HG03103 (cell line): ENCODE measurements at regions not wholly inside any gene's neighbourhood (a gene's known extent, or its start where the extent isn't known, plus 50 kb on each side); places are given as distances from the start of the nearest gene placed in this dataset.

Experiments used
- ATAC-seq: cut with Tn5 transposase; IDR thresholded peaks from one replicate; pipeline ENCODE4 v1.9.1; 2021; ENCODE audit warnings: low read depth; ENCODE audit not compliant: unreplicated experiment

GRCh38 chr3:107428051-107428858 lies 51.0 kb downstream of the CCDC54 start:
- ATAC-seq, result no peak

GRCh38 chr3:107429320-107430181 lies 52.3 kb downstream of the CCDC54 start:
- ATAC-seq, result peak; percentile 45

GRCh38 chr3:107430214-107430995 lies 53.2 kb downstream of the CCDC54 start:
- no peak for ATAC-seq

GRCh38 chr3:107430996-107431245 lies 53.7 kb downstream of the CCDC54 start:
- ATAC-seq, result peak; percentile 19

GRCh38 chr3:107431246-107432012 lies 54.2 kb downstream of the CCDC54 start:
- ATAC-seq, result peak; percentile 50

- no peak for ATAC-seq
These were observed 54.8 kb downstream of the CCDC54 start for GRCh38 chr3:107432013-107432515.

- no peak for ATAC-seq
These were observed 55.4 kb downstream of the CCDC54 start for GRCh38 chr3:107432646-107433045.

GRCh38 chr3:107436029-107436428 lies 58.8 kb downstream of the CCDC54 start:
- no peak for ATAC-seq

- ATAC-seq, result no peak
These were observed 61.4 kb downstream of the CCDC54 start for GRCh38 chr3:107438671-107439070.

- no peak for ATAC-seq
These were observed 64.4 kb downstream of the CCDC54 start for GRCh38 chr3:107441617-107442016.

- ATAC-seq, result no peak
These were observed 66.2 kb downstream of the CCDC54 start for GRCh38 chr3:107443461-107443860.

GRCh38 chr3:107446706-107447105 lies 69.5 kb downstream of the CCDC54 start:
- no peak for ATAC-seq

- no peak for ATAC-seq
These were observed 72.4 kb upstream of the BBX start for GRCh38 chr3:107450254-107450893.

- ATAC-seq, result no peak
These were observed 70.3 kb upstream of the BBX start for GRCh38 chr3:107452436-107452835.

GRCh38 chr3:107453504-107453903 lies 69.3 kb upstream of the BBX start:
- ATAC-seq, result no peak

GRCh38 chr3:107455621-107456020 lies 67.1 kb upstream of the BBX start:
- no peak for ATAC-seq

- ATAC-seq, result no peak
These were observed 66.3 kb upstream of the BBX start for GRCh38 chr3:107456501-107456900.

- no peak for ATAC-seq
These were observed 63.9 kb upstream of the BBX start for GRCh38 chr3:107458871-107459270.

GRCh38 chr3:107461721-107462120 lies 61.0 kb upstream of the BBX start:
- ATAC-seq, result no peak

GRCh38 chr3:107464037-107464436 lies 58.7 kb upstream of the BBX start:
- no peak for ATAC-seq
